Ovary (tissue), 3 donors: ENCODE measurements at regions not wholly inside any gene's neighbourhood (a gene's known extent, or its start where the extent isn't known, plus 50 kb on each side); places are given as distances from the start of the nearest gene placed in this dataset.

Experiments
- EP300 ChIP-seq: sonication (generic); formaldehyde crosslinking; IDR thresholded peaks from one replicate; pipeline ENCODE4 v1.6.1; 2017; ENCODE audit warnings: antibody characterized with exemption
- POLR2A ChIP-seq: fragments of 450-650 bp; IDR thresholded peaks from one replicate; pipeline ENCODE4 v1.6.1; 2017; ENCODE audit warnings: antibody characterized with exemption, mild to moderate bottlenecking, moderate library complexity
- TF ChIP-seq, protein P1 (sequence below), 3 donors: fragments of 450-650 bp in 2 of 3; fragments of 200-600 bp in 1 of 3; IDR thresholded peaks; one replicate each; pipeline versions ENCODE4 v1.5.1 to v1.8.0; 2016 to 2022; ENCODE audit warnings: antibody characterized with exemption in 3 of 3, mild to moderate bottlenecking in 1 of 3
- donor health status: DM: no; HTN: no; CAD: no.

DNA sequence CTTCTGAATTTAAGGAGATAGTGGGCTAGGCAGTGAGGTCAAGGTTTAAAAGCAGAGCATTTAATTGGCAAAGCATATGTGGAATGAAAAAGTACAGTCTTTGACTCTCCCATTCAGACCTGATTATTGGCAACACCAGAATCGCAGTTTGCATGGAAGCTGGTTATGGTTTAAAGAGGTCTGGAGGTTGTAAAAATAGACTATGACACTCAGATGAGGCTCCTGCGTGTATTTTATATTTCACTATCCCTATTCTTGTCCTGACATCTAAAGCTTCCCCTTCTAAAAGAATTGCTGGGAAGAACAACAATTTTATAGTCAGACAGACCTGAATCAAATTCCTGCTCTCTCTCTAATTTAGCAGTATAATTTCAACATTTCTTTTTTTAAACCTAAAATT, 302.9 kb downstream of the PCDH7 start:
- TF ChIP-seq, protein P1, sequence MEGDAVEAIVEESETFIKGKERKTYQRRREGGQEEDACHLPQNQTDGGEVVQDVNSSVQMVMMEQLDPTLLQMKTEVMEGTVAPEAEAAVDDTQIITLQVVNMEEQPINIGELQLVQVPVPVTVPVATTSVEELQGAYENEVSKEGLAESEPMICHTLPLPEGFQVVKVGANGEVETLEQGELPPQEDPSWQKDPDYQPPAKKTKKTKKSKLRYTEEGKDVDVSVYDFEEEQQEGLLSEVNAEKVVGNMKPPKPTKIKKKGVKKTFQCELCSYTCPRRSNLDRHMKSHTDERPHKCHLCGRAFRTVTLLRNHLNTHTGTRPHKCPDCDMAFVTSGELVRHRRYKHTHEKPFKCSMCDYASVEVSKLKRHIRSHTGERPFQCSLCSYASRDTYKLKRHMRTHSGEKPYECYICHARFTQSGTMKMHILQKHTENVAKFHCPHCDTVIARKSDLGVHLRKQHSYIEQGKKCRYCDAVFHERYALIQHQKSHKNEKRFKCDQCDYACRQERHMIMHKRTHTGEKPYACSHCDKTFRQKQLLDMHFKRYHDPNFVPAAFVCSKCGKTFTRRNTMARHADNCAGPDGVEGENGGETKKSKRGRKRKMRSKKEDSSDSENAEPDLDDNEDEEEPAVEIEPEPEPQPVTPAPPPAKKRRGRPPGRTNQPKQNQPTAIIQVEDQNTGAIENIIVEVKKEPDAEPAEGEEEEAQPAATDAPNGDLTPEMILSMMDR (IDR thresholded peaks at IDR 0.05) = no peak
- TF ChIP-seq POLR2A (no peak), EP300 (no peak)
